Ramos (cell line): ENCODE measurements at regions not wholly inside any gene's neighbourhood (a gene's known extent, or its start where the extent isn't known, plus 50 kb on each side); places are given as distances from the start of the nearest gene placed in this dataset.
"Not testable (repeated sequence)": the region's sequence is repeated elsewhere in the genome, so short reads cannot be mapped to it uniquely, and the experiment has no call there.

Experiments
- in situ Hi-C: fragments of 300-500 bp; cut with MboI; formaldehyde crosslinking; loops from one replicate; pipeline ENCODE4 v1.14.3; 2022; ENCODE audit warnings: low sequenced_read_pairs; ENCODE audit not compliant: unreplicated experiment

- in situ Hi-C loops = not testable (repeated sequence)
These were observed 52.4 kb upstream of the ANKRD10 start for GRCh38 chr13:110967156-110967855.

- in situ Hi-C loops = no loop called here
These were observed 50.9 kb upstream of the ANKRD10 start for GRCh38 chr13:110965755-110966134.

GRCh38 chr13:110965038-110965754 is 50.3 kb upstream of the ANKRD10 start:
- in situ Hi-C loops = no loop called here
